DND-41 (cell line): ENCODE measurements at regions not wholly inside any gene's neighbourhood (a gene's known extent, or its start where the extent isn't known, plus 50 kb on each side); places are given as distances from the start of the nearest gene placed in this dataset.

Experiments
- CTCF ChIP-seq: IDR thresholded peaks from 2 replicates; pipeline ENCODE4 v1.5.1; 2012; ENCODE audit warnings: borderline replicate concordance, low read length, moderate library complexity, mild to moderate bottlenecking; ENCODE audit not compliant: poor library complexity, severe bottlenecking; ENCODE audit errors: extremely low read depth
- EZH2 ChIP-seq: IDR thresholded peaks from 3 replicates; pipeline ENCODE4 v1.6.1; 2012; ENCODE audit warnings: borderline replicate concordance, low read depth, mild to moderate bottlenecking, moderate library complexity, low read length, inconsistent platforms; ENCODE audit not compliant: severe bottlenecking

GRCh38 chr17:73695035-73695738 is 50.9 kb upstream of the SDK2 start:
- TF ChIP-seq CTCF (no peak), EZH2 (no peak)
